H1 (cell line): ENCODE measurements at regions not wholly inside any gene's neighbourhood (a gene's known extent, or its start where the extent isn't known, plus 50 kb on each side); places are given as distances from the start of the nearest gene placed in this dataset.

Experiments used
- CBX8 ChIP-seq: fragments of 300-800, 300-1000 bp; sonication (generic); IDR thresholded peaks from 2 replicates; pipeline ENCODE4 v1.7.1; 2016; ENCODE audit warnings: low read depth, low read length, borderline replicate concordance
- CHD1 ChIP-seq: IDR thresholded peaks from 2 replicates; pipeline ENCODE4 v1.6.1; 2012; ENCODE audit warnings: low read depth, low read length, improper control_type of control experiment
- CTBP2 ChIP-seq: IDR thresholded peaks from 2 replicates; pipeline ENCODE4 v1.7.0; 2011; ENCODE audit warnings: borderline replicate concordance, mild to moderate bottlenecking, moderate library complexity, mixed read lengths, low read length; ENCODE audit not compliant: insufficient read depth, insufficient read length
- EZH2 ChIP-seq: fragments of 200-600 bp; sonication (generic); IDR thresholded peaks from 2 replicates; pipeline ENCODE4 v1.7.1; 2012; ENCODE audit warnings: low read depth, mild to moderate bottlenecking, moderate library complexity, low read length, inconsistent platforms; ENCODE audit not compliant: severe bottlenecking
- GABPA ChIP-seq: IDR thresholded peaks from 2 replicates; pipeline ENCODE4 v1.6.1; 2011; ENCODE audit warnings: mild to moderate bottlenecking, low read length, moderate library complexity, borderline replicate concordance; ENCODE audit not compliant: insufficient read depth
- NANOG ChIP-seq: IDR thresholded peaks from 2 replicates; pipeline ENCODE4 v1.6.1; 2011; ENCODE audit warnings: low read length, low read depth, mild to moderate bottlenecking, inconsistent platforms; ENCODE audit not compliant: insufficient read depth, poor library complexity, severe bottlenecking
- PHF8 ChIP-seq: fragments of 200-600 bp; sonication (generic); conservative IDR thresholded peaks from 2 replicates; pipeline ENCODE4 v1.7.1; 2012; ENCODE audit warnings: low read depth, mild to moderate bottlenecking, inconsistent platforms, low read length, moderate library complexity
- POLR2A ChIP-seq, 2 experiments: IDR thresholded peaks; 1 replicate in 1 of 2; 2 replicates in 1 of 2; pipeline ENCODE4 v1.6.1; 2011; ENCODE audit warnings: low read depth in 2 of 2, low read length in 2 of 2, mild to moderate bottlenecking in 2 of 2; ENCODE audit errors: control extremely low read depth in 1 of 2
- RAD21 ChIP-seq, 2 experiments: IDR thresholded peaks in 1 of 2; conservative IDR thresholded peaks in 1 of 2; 2 replicates each; pipeline ENCODE4 v1.6.1; 2011; ENCODE audit warnings: low read depth in 2 of 2, low read length in 2 of 2, improper control_type of control experiment in 1 of 2, inconsistent platforms in 1 of 2, mild to moderate bottlenecking in 1 of 2, moderate library complexity in 1 of 2
- SIN3A ChIP-seq, 2 experiments: IDR thresholded peaks in 1 of 2; conservative IDR thresholded peaks in 1 of 2; 2 replicates each; pipeline ENCODE4 v1.6.1; 2011 to 2012; ENCODE audit warnings: low read length in 2 of 2, improper control_type of control experiment in 1 of 2, low read depth in 1 of 2, mild to moderate bottlenecking in 1 of 2
- SIX5 ChIP-seq: IDR thresholded peaks from 2 replicates; pipeline ENCODE4 v1.6.1; 2011; ENCODE audit warnings: mild to moderate bottlenecking, low read depth, low read length
- SP4 ChIP-seq: IDR thresholded peaks from 2 replicates; pipeline ENCODE4 v1.6.1; 2012; ENCODE audit warnings: low read length, inconsistent platforms
- SRF ChIP-seq: IDR thresholded peaks from 2 replicates; pipeline ENCODE4 v1.6.1; 2011; ENCODE audit warnings: mild to moderate bottlenecking, low read depth, low read length, moderate library complexity
- TAF1 ChIP-seq: IDR thresholded peaks from 2 replicates; pipeline ENCODE4 v1.6.1; 2011; ENCODE audit warnings: mild to moderate bottlenecking, low read depth, low read length
- TF ChIP-seq, protein P1 (sequence below): IDR thresholded peaks from 2 replicates; pipeline ENCODE4 v1.6.1; 2012; ENCODE audit warnings: inconsistent platforms
- TF ChIP-seq, protein P2 (sequence below), 3 experiments: IDR thresholded peaks; 1 replicate in 2 of 3; 2 replicates in 1 of 3; pipeline versions ENCODE4 v1.5.1 to v1.6.1; 2011; ENCODE audit warnings: low read length in 3 of 3, mild to moderate bottlenecking in 3 of 3, inconsistent platforms in 2 of 3, low read depth in 1 of 3, moderate library complexity in 1 of 3; ENCODE audit not compliant: insufficient read depth in 1 of 3; ENCODE audit errors: control extremely low read depth in 1 of 3
- TF ChIP-seq, protein P3 (sequence below): IDR thresholded peaks from 2 replicates; pipeline ENCODE4 v1.6.1; 2011; ENCODE audit warnings: low read length, improper control_type of control experiment
- TF ChIP-seq, protein P4 (sequence below): IDR thresholded peaks from 2 replicates; pipeline ENCODE4 v1.6.1; 2011; ENCODE audit warnings: low read depth, mild to moderate bottlenecking, low read length; ENCODE audit not compliant: insufficient read depth

DNA sequence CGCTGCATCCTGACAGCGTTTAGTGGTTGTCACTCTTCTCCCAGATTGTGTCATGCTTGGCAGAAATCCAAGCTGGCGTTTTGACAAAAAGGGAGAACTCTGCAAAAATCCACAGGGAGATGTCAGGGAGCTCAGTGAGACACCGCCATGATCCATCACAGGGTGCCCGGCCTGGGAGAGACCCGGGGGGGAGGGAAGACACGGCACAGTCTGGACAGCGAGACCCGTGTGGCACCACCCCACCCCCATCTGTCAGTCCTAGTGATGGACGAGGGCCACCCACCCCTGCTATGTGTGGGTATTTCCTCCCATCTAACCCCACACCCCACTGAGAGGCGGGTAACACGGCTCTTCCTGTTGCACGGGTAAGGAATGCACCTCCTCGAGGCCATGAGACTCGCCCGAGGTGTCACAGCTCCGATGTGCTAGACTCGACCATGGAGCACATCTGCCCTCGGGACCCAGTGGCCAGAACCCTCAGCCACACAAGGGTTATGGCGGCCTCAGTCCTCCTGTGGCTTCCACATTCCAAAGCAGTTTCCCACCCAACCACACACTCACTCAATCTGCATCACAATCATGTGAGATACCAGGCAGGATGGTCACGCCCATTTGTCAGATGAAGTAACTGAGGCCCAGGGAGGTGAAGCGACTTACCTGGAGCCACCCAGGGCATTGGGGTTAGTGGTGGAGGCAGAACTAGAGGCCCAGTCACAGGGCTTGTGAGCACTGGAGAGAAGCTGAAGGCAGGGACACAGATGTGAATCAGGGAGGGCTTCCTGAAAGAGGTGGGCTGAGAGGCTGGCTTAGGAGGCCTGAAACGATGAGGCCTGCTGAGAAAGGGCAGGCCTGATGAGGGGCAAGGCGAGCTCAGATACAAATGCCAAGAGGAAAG is 688.5 kb downstream of the MATN1 start (continued):
- TF ChIP-seq GABPA = no peak
- TF ChIP-seq PHF8 = no peak
- TF ChIP-seq, protein P1, sequence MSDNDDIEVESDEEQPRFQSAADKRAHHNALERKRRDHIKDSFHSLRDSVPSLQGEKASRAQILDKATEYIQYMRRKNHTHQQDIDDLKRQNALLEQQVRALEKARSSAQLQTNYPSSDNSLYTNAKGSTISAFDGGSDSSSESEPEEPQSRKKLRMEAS = peak; percentile 37; the same call in 1 of the 2 replicates
- no peak for TF ChIP-seq CHD1
- TF ChIP-seq, protein P2, sequence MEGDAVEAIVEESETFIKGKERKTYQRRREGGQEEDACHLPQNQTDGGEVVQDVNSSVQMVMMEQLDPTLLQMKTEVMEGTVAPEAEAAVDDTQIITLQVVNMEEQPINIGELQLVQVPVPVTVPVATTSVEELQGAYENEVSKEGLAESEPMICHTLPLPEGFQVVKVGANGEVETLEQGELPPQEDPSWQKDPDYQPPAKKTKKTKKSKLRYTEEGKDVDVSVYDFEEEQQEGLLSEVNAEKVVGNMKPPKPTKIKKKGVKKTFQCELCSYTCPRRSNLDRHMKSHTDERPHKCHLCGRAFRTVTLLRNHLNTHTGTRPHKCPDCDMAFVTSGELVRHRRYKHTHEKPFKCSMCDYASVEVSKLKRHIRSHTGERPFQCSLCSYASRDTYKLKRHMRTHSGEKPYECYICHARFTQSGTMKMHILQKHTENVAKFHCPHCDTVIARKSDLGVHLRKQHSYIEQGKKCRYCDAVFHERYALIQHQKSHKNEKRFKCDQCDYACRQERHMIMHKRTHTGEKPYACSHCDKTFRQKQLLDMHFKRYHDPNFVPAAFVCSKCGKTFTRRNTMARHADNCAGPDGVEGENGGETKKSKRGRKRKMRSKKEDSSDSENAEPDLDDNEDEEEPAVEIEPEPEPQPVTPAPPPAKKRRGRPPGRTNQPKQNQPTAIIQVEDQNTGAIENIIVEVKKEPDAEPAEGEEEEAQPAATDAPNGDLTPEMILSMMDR (IDR thresholded peaks at IDR 0.05; ENCODE audit: control extremely low read depth in 1 of 3, insufficient read depth in 1 of 3, low read depth in 1 of 3, low read length in 3 of 3) = no peak
- no peak for TF ChIP-seq EZH2
- TF ChIP-seq SIN3A (conservative IDR thresholded peaks at IDR 0.05 in 1 of 2, IDR thresholded peaks at IDR 0.05 in 1 of 2; ENCODE audit: low read depth in 1 of 2, low read length in 2 of 2) = no peak
- TF ChIP-seq SRF = no peak
- TF ChIP-seq RAD21 (IDR thresholded peaks at IDR 0.05 in 1 of 2, conservative IDR thresholded peaks at IDR 0.05 in 1 of 2; ENCODE audit: low read depth in 2 of 2, low read length in 2 of 2) = no peak
- no peak for TF ChIP-seq POLR2A (IDR thresholded peaks at IDR 0.05; ENCODE audit: control extremely low read depth in 1 of 2, low read depth in 2 of 2, low read length in 2 of 2)
- no peak for TF ChIP-seq TAF1
- no peak for TF ChIP-seq CTBP2
- TF ChIP-seq SP4 = no peak
- TF ChIP-seq SIX5 = no peak
- TF ChIP-seq, protein P3, sequence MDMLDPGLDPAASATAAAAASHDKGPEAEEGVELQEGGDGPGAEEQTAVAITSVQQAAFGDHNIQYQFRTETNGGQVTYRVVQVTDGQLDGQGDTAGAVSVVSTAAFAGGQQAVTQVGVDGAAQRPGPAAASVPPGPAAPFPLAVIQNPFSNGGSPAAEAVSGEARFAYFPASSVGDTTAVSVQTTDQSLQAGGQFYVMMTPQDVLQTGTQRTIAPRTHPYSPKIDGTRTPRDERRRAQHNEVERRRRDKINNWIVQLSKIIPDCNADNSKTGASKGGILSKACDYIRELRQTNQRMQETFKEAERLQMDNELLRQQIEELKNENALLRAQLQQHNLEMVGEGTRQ = no peak
- no peak for TF ChIP-seq CBX8
- TF ChIP-seq NANOG = no peak
- TF ChIP-seq, protein P4, sequence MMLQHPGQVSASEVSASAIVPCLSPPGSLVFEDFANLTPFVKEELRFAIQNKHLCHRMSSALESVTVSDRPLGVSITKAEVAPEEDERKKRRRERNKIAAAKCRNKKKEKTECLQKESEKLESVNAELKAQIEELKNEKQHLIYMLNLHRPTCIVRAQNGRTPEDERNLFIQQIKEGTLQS = no peak
